ENCODE measurements at regions not wholly inside any gene's neighbourhood (a gene's known extent, or its start where the extent isn't known, plus 50 kb on each side); places are given as distances from the start of the nearest gene placed in this dataset.

GRCh38 chr16:65834688-65835087, 531.8 kb upstream of the CDH5 start:
- Histone ChIP-seq H3K4me3 (ENCODE audit: low read depth, low read length) (no peak overlapping the region), H3K27me3 (ENCODE audit: insufficient read depth, low read length) (no peaks in the 10 kb centered on the region)

GRCh38 chr16:65833171-65833871, 533.2 kb upstream of the CDH5 start:
- Histone ChIP-seq H3K27ac (ENCODE audit: low read depth, low read length) (no peak overlapping the region), H2AFZ (ENCODE audit: low read length, unreplicated experiment) (no peak overlapping the region), H3K4me3 (ENCODE audit: low read depth, low read length) (no peak overlapping the region), H3K27me3 (ENCODE audit: insufficient read depth, low read length) (no peaks in the 10 kb centered on the region), H3K79me2 (ENCODE audit: control insufficient read depth, insufficient read depth, low read length, unreplicated experiment) (no peaks in the 10 kb centered on the region), H3K36me3 (ENCODE audit: insufficient read depth, low read length) (no peaks in the 10 kb centered on the region), H3K4me1 (ENCODE audit: control insufficient read depth, insufficient read depth, low read length, unreplicated experiment) (no peaks in the 10 kb centered on the region)

More at GRCh38 chr16:65834688-65835087, 531.8 kb upstream of the CDH5 start:
- H2AFZ ChIP-seq (ENCODE audit: low read length, unreplicated experiment) = no peak overlapping the region
- H3K27ac ChIP-seq (ENCODE audit: low read depth, low read length) = no peak overlapping the region
- H3K4me1 ChIP-seq (ENCODE audit: control insufficient read depth, insufficient read depth, low read length, unreplicated experiment) = no peaks in the 10 kb centered on the region
- H3K36me3 ChIP-seq (ENCODE audit: insufficient read depth, low read length) = no peaks in the 10 kb centered on the region
- no peaks in the 10 kb centered on the region for H3K79me2 ChIP-seq (ENCODE audit: control insufficient read depth, insufficient read depth, low read length, unreplicated experiment)

GRCh38 chr16:65832679-65833078, 533.8 kb upstream of the CDH5 start:
- H3K36me3 ChIP-seq (ENCODE audit: insufficient read depth, low read length) = no peaks in the 10 kb centered on the region
- no peaks in the 10 kb centered on the region for H3K79me2 ChIP-seq (ENCODE audit: control insufficient read depth, insufficient read depth, low read length, unreplicated experiment)
- H3K27me3 ChIP-seq (ENCODE audit: insufficient read depth, low read length) = no peaks in the 10 kb centered on the region
- H3K4me1 ChIP-seq (ENCODE audit: control insufficient read depth, insufficient read depth, low read length, unreplicated experiment) = no peaks in the 10 kb centered on the region
- H2AFZ ChIP-seq (ENCODE audit: low read length, unreplicated experiment) = no peak overlapping the region
- no peak overlapping the region for H3K4me3 ChIP-seq (ENCODE audit: low read depth, low read length)
- no peak overlapping the region for H3K27ac ChIP-seq (ENCODE audit: low read depth, low read length)

- no peaks in the 10 kb centered on the region for H3K36me3 ChIP-seq (ENCODE audit: insufficient read depth, low read length)
- H3K4me3 ChIP-seq (ENCODE audit: low read depth, low read length) = no peak overlapping the region
- no peak overlapping the region for H3K27ac ChIP-seq (ENCODE audit: low read depth, low read length)
- no peaks in the 10 kb centered on the region for H3K79me2 ChIP-seq (ENCODE audit: control insufficient read depth, insufficient read depth, low read length, unreplicated experiment)
- no peak overlapping the region for H2AFZ ChIP-seq (ENCODE audit: low read length, unreplicated experiment)
- H3K4me1 ChIP-seq (ENCODE audit: control insufficient read depth, insufficient read depth, low read length, unreplicated experiment) = no peaks in the 10 kb centered on the region
- peaks cover 3% of the 10 kb centered on the region; the same call in 1 of the 2 replicates for H3K27me3 ChIP-seq (ENCODE audit: insufficient read depth, low read length)
Measured at GRCh38 chr16:65831903-65832666, 534.4 kb upstream of the CDH5 start.

- H3K36me3 ChIP-seq (ENCODE audit: insufficient read depth, low read length) = no peaks in the 10 kb centered on the region
- no peaks in the 10 kb centered on the region for H3K4me1 ChIP-seq (ENCODE audit: control insufficient read depth, insufficient read depth, low read length, unreplicated experiment)
- H3K4me3 ChIP-seq (ENCODE audit: low read depth, low read length) = no peak overlapping the region
- no peak overlapping the region for H2AFZ ChIP-seq (ENCODE audit: low read length, unreplicated experiment)
- peaks cover 5% of the 10 kb centered on the region; the same call in 1 of the 2 replicates for H3K27me3 ChIP-seq (ENCODE audit: insufficient read depth, low read length)
- H3K79me2 ChIP-seq (ENCODE audit: control insufficient read depth, insufficient read depth, low read length, unreplicated experiment) = no peaks in the 10 kb centered on the region
- no peak overlapping the region for H3K27ac ChIP-seq (ENCODE audit: low read depth, low read length)
Measured at GRCh38 chr16:65829076-65829475, 537.4 kb upstream of the CDH5 start.

GRCh38 chr16:65828296-65828695, 538.2 kb upstream of the CDH5 start:
- Histone ChIP-seq H2AFZ (ENCODE audit: low read length, unreplicated experiment) (no peak overlapping the region), H3K4me1 (ENCODE audit: control insufficient read depth, insufficient read depth, low read length, unreplicated experiment) (no peaks in the 10 kb centered on the region), H3K27ac (ENCODE audit: low read depth, low read length) (no peak overlapping the region), H3K4me3 (ENCODE audit: low read depth, low read length) (no peak overlapping the region), H3K27me3 (ENCODE audit: insufficient read depth, low read length) (peaks cover 5% of the 10 kb centered on the region; the same call in 1 of the 2 replicates), H3K79me2 (ENCODE audit: control insufficient read depth, insufficient read depth, low read length, unreplicated experiment) (no peaks in the 10 kb centered on the region), H3K36me3 (ENCODE audit: insufficient read depth, low read length) (no peaks in the 10 kb centered on the region)

- Histone ChIP-seq H3K27me3 (ENCODE audit: insufficient read depth, low read length) (peaks cover 5% of the 10 kb centered on the region; the same call in 1 of the 2 replicates), H3K4me3 (ENCODE audit: low read depth, low read length) (no peak overlapping the region), H3K36me3 (ENCODE audit: insufficient read depth, low read length) (no peaks in the 10 kb centered on the region), H3K27ac (ENCODE audit: low read depth, low read length) (no peak overlapping the region), H2AFZ (ENCODE audit: low read length, unreplicated experiment) (no peak overlapping the region), H3K4me1 (ENCODE audit: control insufficient read depth, insufficient read depth, low read length, unreplicated experiment) (no peaks in the 10 kb centered on the region), H3K79me2 (ENCODE audit: control insufficient read depth, insufficient read depth, low read length, unreplicated experiment) (no peaks in the 10 kb centered on the region)
Measured at GRCh38 chr16:65827231-65827630, 539.3 kb upstream of the CDH5 start.

- Histone ChIP-seq H3K27ac (ENCODE audit: low read depth, low read length) (no peak overlapping the region), H3K4me1 (ENCODE audit: control insufficient read depth, insufficient read depth, low read length, unreplicated experiment) (no peaks in the 10 kb centered on the region), H3K4me3 (ENCODE audit: low read depth, low read length) (no peak overlapping the region), H3K36me3 (ENCODE audit: insufficient read depth, low read length) (no peaks in the 10 kb centered on the region), H3K27me3 (ENCODE audit: insufficient read depth, low read length) (peaks cover 5% of the 10 kb centered on the region; the same call in 1 of the 2 replicates), H2AFZ (ENCODE audit: low read length, unreplicated experiment) (no peak overlapping the region), H3K79me2 (ENCODE audit: control insufficient read depth, insufficient read depth, low read length, unreplicated experiment) (no peaks in the 10 kb centered on the region)
Measured at GRCh38 chr16:65825191-65825856, 541.2 kb upstream of the CDH5 start.

GRCh38 chr16:65822148-65822547, 544.3 kb upstream of the CDH5 start:
- Histone ChIP-seq H3K36me3 (ENCODE audit: insufficient read depth, low read length) (no peaks in the 10 kb centered on the region), H3K4me3 (ENCODE audit: low read depth, low read length) (no peak overlapping the region), H2AFZ (ENCODE audit: low read length, unreplicated experiment) (no peak overlapping the region), H3K27me3 (ENCODE audit: insufficient read depth, low read length) (peaks cover 2% of the 10 kb centered on the region; the same call in 1 of the 2 replicates), H3K79me2 (ENCODE audit: control insufficient read depth, insufficient read depth, low read length, unreplicated experiment) (no peaks in the 10 kb centered on the region), H3K27ac (ENCODE audit: low read depth, low read length) (no peak overlapping the region), H3K4me1 (ENCODE audit: control insufficient read depth, insufficient read depth, low read length, unreplicated experiment) (no peaks in the 10 kb centered on the region)

GRCh38 chr16:65819136-65819898, 547.2 kb upstream of the CDH5 start:
- Histone ChIP-seq H3K36me3 (ENCODE audit: insufficient read depth, low read length) (no peaks in the 10 kb centered on the region), H2AFZ (ENCODE audit: low read length, unreplicated experiment) (no peak overlapping the region), H3K27ac (ENCODE audit: low read depth, low read length) (no peak overlapping the region), H3K4me1 (ENCODE audit: control insufficient read depth, insufficient read depth, low read length, unreplicated experiment) (no peaks in the 10 kb centered on the region), H3K27me3 (ENCODE audit: insufficient read depth, low read length) (no peaks in the 10 kb centered on the region; the same call in 1 of the 2 replicates), H3K4me3 (ENCODE audit: low read depth, low read length) (no peak overlapping the region), H3K79me2 (ENCODE audit: control insufficient read depth, insufficient read depth, low read length, unreplicated experiment) (no peaks in the 10 kb centered on the region)
